ENCODE measurements at regions not wholly inside any gene's neighbourhood (a gene's known extent, or its start where the extent isn't known, plus 50 kb on each side); places are given as distances from the start of the nearest gene placed in this dataset.

GRCh38 chr1:30260318-30260717, 463.1 kb downstream of the MATN1 start:
- Histone ChIP-seq H3K36me3 (replicated peaks in 1 of 2; ENCODE audit: control insufficient read depth in 1 of 2, insufficient read depth in 2 of 2, low read length in 2 of 2) (no peaks in the 10 kb centered on the region), H3K9me3 (ENCODE audit: low read length) (no peaks in the 10 kb centered on the region), H3K4me2 (ENCODE audit: low read depth, low read length) (no peak overlapping the region), H3K27me3 (ENCODE audit: control insufficient read depth in 1 of 2, insufficient read depth in 2 of 2, low read length in 2 of 2) (peaks cover 1 to 7% of the 10 kb centered on the region in 2 experiments; a peak in 2 of 5 replicates), H3K9ac (ENCODE audit: insufficient read depth, low read depth, low read length) (no peak overlapping the region), H3K27ac (ENCODE audit: extremely low read length, insufficient read depth, low read length) (no peak overlapping the region), H3K4me3 (replicated peaks in 1 of 3; ENCODE audit: insufficient read depth in 1 of 3, low read depth in 2 of 3, low read length in 3 of 3) (no peak overlapping the region), H2AFZ (ENCODE audit: low read length) (no peak overlapping the region), H4K20me1 (ENCODE audit: insufficient read depth, low read length) (no peaks in the 10 kb centered on the region), H3K4me1 (ENCODE audit: insufficient read depth, low read length) (no peaks in the 10 kb centered on the region), H3K79me2 (ENCODE audit: insufficient read depth, low read length) (no peaks in the 10 kb centered on the region)
- ChIA-PET POLR2A (no interaction called here), CTCF (ENCODE audit: low intra/inter-chr PET ratio, low total read pairs) (no interaction called here)
- no TSS peak for BruUV-seq (replicated peaks)
- no peak for ATAC-seq
- TF ChIP-seq ZSCAN12 (CRISPR knock-in tag; IDR thresholded peaks at IDR 0.05) (no peak), NR2F1 (CRISPR knock-in tag; IDR thresholded peaks at IDR 0.05) (no peak), ARNT2 (CRISPR knock-in tag; IDR thresholded peaks at IDR 0.05; ENCODE audit: low read depth) (no peak), PAXIP1 (CRISPR knock-in tag; conservative IDR thresholded peaks at IDR 0.05) (no peak), ZIK1 (CRISPR knock-in tag; IDR thresholded peaks at IDR 0.05; ENCODE audit: borderline replicate concordance, low read depth) (no peak), ZBTB34 (CRISPR knock-in tag; IDR thresholded peaks at IDR 0.05) (no peak), SMAD3 (CRISPR knock-in tag; IDR thresholded peaks at IDR 0.05) (no peak), NCOA2 (CRISPR knock-in tag; IDR thresholded peaks at IDR 0.05) (no peak), MAX (IDR thresholded peaks at IDR 0.05) (no peak), ZNF83 (CRISPR knock-in tag; IDR thresholded peaks at IDR 0.05; ENCODE audit: borderline replicate concordance) (no peak)
- TF ChIP-seq, protein P1, sequence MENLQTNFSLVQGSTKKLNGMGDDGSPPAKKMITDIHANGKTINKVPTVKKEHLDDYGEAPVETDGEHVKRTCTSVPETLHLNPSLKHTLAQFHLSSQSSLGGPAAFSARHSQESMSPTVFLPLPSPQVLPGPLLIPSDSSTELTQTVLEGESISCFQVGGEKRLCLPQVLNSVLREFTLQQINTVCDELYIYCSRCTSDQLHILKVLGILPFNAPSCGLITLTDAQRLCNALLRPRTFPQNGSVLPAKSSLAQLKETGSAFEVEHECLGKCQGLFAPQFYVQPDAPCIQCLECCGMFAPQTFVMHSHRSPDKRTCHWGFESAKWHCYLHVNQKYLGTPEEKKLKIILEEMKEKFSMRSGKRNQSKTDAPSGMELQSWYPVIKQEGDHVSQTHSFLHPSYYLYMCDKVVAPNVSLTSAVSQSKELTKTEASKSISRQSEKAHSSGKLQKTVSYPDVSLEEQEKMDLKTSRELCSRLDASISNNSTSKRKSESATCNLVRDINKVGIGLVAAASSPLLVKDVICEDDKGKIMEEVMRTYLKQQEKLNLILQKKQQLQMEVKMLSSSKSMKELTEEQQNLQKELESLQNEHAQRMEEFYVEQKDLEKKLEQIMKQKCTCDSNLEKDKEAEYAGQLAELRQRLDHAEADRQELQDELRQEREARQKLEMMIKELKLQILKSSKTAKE (CRISPR knock-in tag; IDR thresholded peaks at IDR 0.05; ENCODE audit: borderline replicate concordance): no peak
- TF ChIP-seq, protein P2, sequence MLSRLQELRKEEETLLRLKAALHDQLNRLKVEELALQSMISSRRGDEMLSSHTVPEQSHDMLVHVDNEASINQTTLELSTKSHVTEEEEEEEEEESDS (CRISPR knock-in tag; IDR thresholded peaks at IDR 0.05; ENCODE audit: borderline replicate concordance): no peak
- no peak for FAIRE-seq
- in situ Hi-C loops (cut with HindIII; ENCODE audit: extremely low pct_ligation_motif_present, low pct_unique_long_range_greater_than_20kb): no loop called here
- intact Hi-C loops (cut with micrococcal nuclease; ENCODE audit: unreplicated experiment): no loop called here
- no peak for DNase-seq (ENCODE audit: low spot score)
- 0% methylated on average over 3 of the region's 3 CpGs for WGBS (ENCODE audit: low lambda C conversion rate)
